ENCODE measurements at regions not wholly inside any gene's neighbourhood (a gene's known extent, or its start where the extent isn't known, plus 50 kb on each side); places are given as distances from the start of the nearest gene placed in this dataset.
A peak's percentile ranks its signal among the peaks of the same experiment; 100 is the strongest.

GRCh38 chr1:212519131-212519530, 86.4 kb downstream of the NENF start:
- H3K4me3 ChIP-seq, result no peak overlapping the region
- no peaks in the 10 kb centered on the region for H3K36me3 ChIP-seq (replicated peaks in 1 of 2; ENCODE audit: insufficient read depth in 1 of 2, low read depth in 2 of 2)
- no peak for TF ChIP-seq POLR2A (IDR thresholded peaks at IDR 0.05)
- TF ChIP-seq, protein P1, sequence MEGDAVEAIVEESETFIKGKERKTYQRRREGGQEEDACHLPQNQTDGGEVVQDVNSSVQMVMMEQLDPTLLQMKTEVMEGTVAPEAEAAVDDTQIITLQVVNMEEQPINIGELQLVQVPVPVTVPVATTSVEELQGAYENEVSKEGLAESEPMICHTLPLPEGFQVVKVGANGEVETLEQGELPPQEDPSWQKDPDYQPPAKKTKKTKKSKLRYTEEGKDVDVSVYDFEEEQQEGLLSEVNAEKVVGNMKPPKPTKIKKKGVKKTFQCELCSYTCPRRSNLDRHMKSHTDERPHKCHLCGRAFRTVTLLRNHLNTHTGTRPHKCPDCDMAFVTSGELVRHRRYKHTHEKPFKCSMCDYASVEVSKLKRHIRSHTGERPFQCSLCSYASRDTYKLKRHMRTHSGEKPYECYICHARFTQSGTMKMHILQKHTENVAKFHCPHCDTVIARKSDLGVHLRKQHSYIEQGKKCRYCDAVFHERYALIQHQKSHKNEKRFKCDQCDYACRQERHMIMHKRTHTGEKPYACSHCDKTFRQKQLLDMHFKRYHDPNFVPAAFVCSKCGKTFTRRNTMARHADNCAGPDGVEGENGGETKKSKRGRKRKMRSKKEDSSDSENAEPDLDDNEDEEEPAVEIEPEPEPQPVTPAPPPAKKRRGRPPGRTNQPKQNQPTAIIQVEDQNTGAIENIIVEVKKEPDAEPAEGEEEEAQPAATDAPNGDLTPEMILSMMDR (IDR thresholded peaks at IDR 0.05), result no peak
- WGBS, 2 donors, result 88 to 90% methylated on average over 2 of the region's 2 CpGs
- H3K4me1 ChIP-seq, result peaks cover 16% of the 10 kb centered on the region
- DNase-seq, result no peak
- no peaks in the 10 kb centered on the region for H3K9me3 ChIP-seq
- no peak for ATAC-seq
- no peaks in the 10 kb centered on the region for H3K27me3 ChIP-seq
- H3K27ac ChIP-seq, result peak overlapping the region in 2 of 4 donors; percentile 13 to 49
- intact Hi-C loops (cut with DNase I), result no loop called here

GRCh38 chr1:212520299-212520698, 87.6 kb downstream of the NENF start:
- Histone ChIP-seq H3K4me1 (peaks cover 9% of the 10 kb centered on the region), H3K27ac (no peak overlapping the region), H3K27me3 (no peaks in the 10 kb centered on the region), H3K4me3 (no peak overlapping the region), H3K9me3 (no peaks in the 10 kb centered on the region), H3K36me3 (replicated peaks in 1 of 2; ENCODE audit: insufficient read depth in 1 of 2, low read depth in 2 of 2) (no peaks in the 10 kb centered on the region)
- TF ChIP-seq POLR2A (IDR thresholded peaks at IDR 0.05), result no peak
- TF ChIP-seq, protein P1 (IDR thresholded peaks at IDR 0.05), result no peak
- intact Hi-C loops (cut with DNase I), result no loop called here
- no peak for ATAC-seq
- no peak for DNase-seq

- no peaks in the 10 kb centered on the region for H3K27me3 ChIP-seq
- no peaks in the 10 kb centered on the region for H3K9me3 ChIP-seq
- 53 to 55% methylated on average over 5 of the region's 5 CpGs for WGBS, 2 donors
- no peaks in the 10 kb centered on the region for H3K36me3 ChIP-seq (replicated peaks in 1 of 2; ENCODE audit: insufficient read depth in 1 of 2, low read depth in 2 of 2)
- H3K27ac ChIP-seq, result no peak overlapping the region
- H3K4me1 ChIP-seq, result peaks cover 9% of the 10 kb centered on the region
- ATAC-seq (no peak), DNase-seq (no peak)
- H3K4me3 ChIP-seq, result no peak overlapping the region
- TF ChIP-seq POLR2A (IDR thresholded peaks at IDR 0.05), result no peak
- TF ChIP-seq, protein P1 (IDR thresholded peaks at IDR 0.05), result no peak
- intact Hi-C loops (cut with DNase I), result no loop called here
These were observed 87.8 kb upstream of the ATF3 start for GRCh38 chr1:212520746-212521145.

- ATAC-seq, result peak; percentile 15
- 69 to 76% methylated on average over 7 of the region's 7 CpGs for WGBS, 2 donors
These were observed 83.0 kb upstream of the ATF3 start for GRCh38 chr1:212525479-212526110.

More at GRCh38 chr1:212525479-212526110, 83.0 kb upstream of the ATF3 start:
- TF ChIP-seq, protein P1 (IDR thresholded peaks at IDR 0.05), result no peak
- TF ChIP-seq POLR2A (IDR thresholded peaks at IDR 0.05), result no peak
- H3K4me3 ChIP-seq, result no peak overlapping the region
- no peaks in the 10 kb centered on the region for H3K9me3 ChIP-seq
- H3K36me3 ChIP-seq (replicated peaks in 1 of 2; ENCODE audit: insufficient read depth in 1 of 2, low read depth in 2 of 2), result no peaks in the 10 kb centered on the region
- no peak for DNase-seq
- no peaks in the 10 kb centered on the region for H3K27me3 ChIP-seq
- H3K27ac ChIP-seq, result no peak overlapping the region
- intact Hi-C loops (cut with DNase I), result no loop called here
- H3K4me1 ChIP-seq, result no peaks in the 10 kb centered on the region
